DND-41 (cell line): ENCODE measurements at regions not wholly inside any gene's neighbourhood (a gene's known extent, or its start where the extent isn't known, plus 50 kb on each side); places are given as distances from the start of the nearest gene placed in this dataset.

Source experiments
- ATAC-seq: fragments of 200-7000 bp; cut with Tn5 transposase; 3 replicates; pipeline ENCODE4 v1.9.1; 2021; ENCODE audit warnings: low read depth; ENCODE audit not compliant: insufficient read depth
- DNase-seq: peaks from one replicate; pipeline ENCODE4 v3.0.0-alpha.2; 2020
- H2AFZ ChIP-seq: 2 replicates; pipeline ENCODE4 v1.6.0; 2012; ENCODE audit warnings: low read depth, low read length
- H3K27ac ChIP-seq: 2 replicates; pipeline ENCODE4 v1.5.1; 2012; ENCODE audit warnings: low read length, inconsistent platforms
- H3K27me3 ChIP-seq: fragments of 200-600 bp; sonication (generic); 2 replicates; pipeline ENCODE4 v1.6.0; 2012; ENCODE audit warnings: low read length, mild to moderate bottlenecking, inconsistent platforms; ENCODE audit not compliant: insufficient read depth, poor library complexity
- H3K36me3 ChIP-seq: 2 replicates; pipeline ENCODE4 v1.5.1; 2012; ENCODE audit warnings: low read length, inconsistent platforms; ENCODE audit not compliant: insufficient read depth
- H3K4me1 ChIP-seq: 2 replicates; pipeline ENCODE4 v1.5.1; 2012; ENCODE audit warnings: mild to moderate bottlenecking, low read length; ENCODE audit not compliant: insufficient read depth
- H3K4me2 ChIP-seq: 2 replicates; pipeline ENCODE4 v1.6.0; 2012; ENCODE audit warnings: mild to moderate bottlenecking, moderate library complexity, low read length, inconsistent platforms; ENCODE audit not compliant: insufficient read depth
- H3K4me3 ChIP-seq, 2 experiments: fragments of 200-600 bp in 1 of 2; shearing (Covaris generic) in 1 of 2; 2 replicates each; pipeline ENCODE4 v1.5.1; 2012 to 2016; ENCODE audit warnings: inconsistent platforms in 2 of 2, low read length in 2 of 2, mild to moderate bottlenecking in 2 of 2, low read depth in 1 of 2, moderate library complexity in 1 of 2
- H3K79me2 ChIP-seq: 2 replicates; pipeline ENCODE4 v1.6.0; 2012; ENCODE audit warnings: low read length, inconsistent platforms; ENCODE audit not compliant: insufficient read depth
- H3K9ac ChIP-seq: 2 replicates; pipeline ENCODE4 v1.6.0; 2012; ENCODE audit warnings: low read depth, mild to moderate bottlenecking, inconsistent platforms, low read length, moderate library complexity
- H3K9me3 ChIP-seq: 2 replicates; pipeline ENCODE4 v1.5.1; 2012; ENCODE audit warnings: low read length, moderate library complexity, mild to moderate bottlenecking, inconsistent platforms; ENCODE audit not compliant: insufficient read depth, severe bottlenecking
- H4K20me1 ChIP-seq: 2 replicates; pipeline ENCODE4 v1.6.0; 2012; ENCODE audit warnings: low read length; ENCODE audit not compliant: insufficient read depth
- EZH2 ChIP-seq: IDR thresholded peaks from 3 replicates; pipeline ENCODE4 v1.6.1; 2012; ENCODE audit warnings: borderline replicate concordance, low read depth, mild to moderate bottlenecking, moderate library complexity, low read length, inconsistent platforms; ENCODE audit not compliant: severe bottlenecking
- TF ChIP-seq, protein P1 (sequence below): IDR thresholded peaks from 2 replicates; pipeline ENCODE4 v1.5.1; 2012; ENCODE audit warnings: borderline replicate concordance, low read length, moderate library complexity, mild to moderate bottlenecking; ENCODE audit not compliant: poor library complexity, severe bottlenecking; ENCODE audit errors: extremely low read depth

DNA sequence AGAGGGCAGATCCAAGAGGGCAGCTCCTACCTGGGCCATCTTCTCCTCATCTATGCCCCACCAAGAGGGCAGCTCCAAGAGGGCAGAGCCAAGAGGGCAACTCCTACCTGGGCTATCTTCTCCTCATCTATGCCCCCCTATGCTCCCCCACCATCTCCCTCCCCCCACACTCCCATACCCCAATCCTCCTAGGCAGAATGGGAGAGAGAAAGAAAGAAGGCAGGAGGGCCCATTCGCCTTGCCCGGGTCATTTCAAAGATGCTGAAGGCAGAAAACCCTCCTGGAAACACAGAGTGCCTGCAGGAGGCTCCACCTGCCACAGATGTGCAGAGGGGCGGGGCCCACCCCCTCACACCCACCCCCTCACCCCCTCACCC, 78.5 kb downstream of the BUD13 start:
- Histone ChIP-seq H3K27ac (no peak overlapping the region), H3K9me3 (no peaks in the 10 kb centered on the region), H3K4me1 (no peaks in the 10 kb centered on the region), H3K4me3 (no peak overlapping the region), H3K4me2 (no peak overlapping the region), H3K9ac (no peak overlapping the region), H3K79me2 (no peaks in the 10 kb centered on the region), H3K27me3 (peaks cover 19% of the 10 kb centered on the region), H2AFZ (no peak overlapping the region), H4K20me1 (no peaks in the 10 kb centered on the region; the same call in 1 of the 2 replicates), H3K36me3 (no peaks in the 10 kb centered on the region)
- DNase-seq, result no peak
- no peak for TF ChIP-seq EZH2
- TF ChIP-seq, protein P1, sequence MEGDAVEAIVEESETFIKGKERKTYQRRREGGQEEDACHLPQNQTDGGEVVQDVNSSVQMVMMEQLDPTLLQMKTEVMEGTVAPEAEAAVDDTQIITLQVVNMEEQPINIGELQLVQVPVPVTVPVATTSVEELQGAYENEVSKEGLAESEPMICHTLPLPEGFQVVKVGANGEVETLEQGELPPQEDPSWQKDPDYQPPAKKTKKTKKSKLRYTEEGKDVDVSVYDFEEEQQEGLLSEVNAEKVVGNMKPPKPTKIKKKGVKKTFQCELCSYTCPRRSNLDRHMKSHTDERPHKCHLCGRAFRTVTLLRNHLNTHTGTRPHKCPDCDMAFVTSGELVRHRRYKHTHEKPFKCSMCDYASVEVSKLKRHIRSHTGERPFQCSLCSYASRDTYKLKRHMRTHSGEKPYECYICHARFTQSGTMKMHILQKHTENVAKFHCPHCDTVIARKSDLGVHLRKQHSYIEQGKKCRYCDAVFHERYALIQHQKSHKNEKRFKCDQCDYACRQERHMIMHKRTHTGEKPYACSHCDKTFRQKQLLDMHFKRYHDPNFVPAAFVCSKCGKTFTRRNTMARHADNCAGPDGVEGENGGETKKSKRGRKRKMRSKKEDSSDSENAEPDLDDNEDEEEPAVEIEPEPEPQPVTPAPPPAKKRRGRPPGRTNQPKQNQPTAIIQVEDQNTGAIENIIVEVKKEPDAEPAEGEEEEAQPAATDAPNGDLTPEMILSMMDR, result no peak
- no peak for ATAC-seq

DNA sequence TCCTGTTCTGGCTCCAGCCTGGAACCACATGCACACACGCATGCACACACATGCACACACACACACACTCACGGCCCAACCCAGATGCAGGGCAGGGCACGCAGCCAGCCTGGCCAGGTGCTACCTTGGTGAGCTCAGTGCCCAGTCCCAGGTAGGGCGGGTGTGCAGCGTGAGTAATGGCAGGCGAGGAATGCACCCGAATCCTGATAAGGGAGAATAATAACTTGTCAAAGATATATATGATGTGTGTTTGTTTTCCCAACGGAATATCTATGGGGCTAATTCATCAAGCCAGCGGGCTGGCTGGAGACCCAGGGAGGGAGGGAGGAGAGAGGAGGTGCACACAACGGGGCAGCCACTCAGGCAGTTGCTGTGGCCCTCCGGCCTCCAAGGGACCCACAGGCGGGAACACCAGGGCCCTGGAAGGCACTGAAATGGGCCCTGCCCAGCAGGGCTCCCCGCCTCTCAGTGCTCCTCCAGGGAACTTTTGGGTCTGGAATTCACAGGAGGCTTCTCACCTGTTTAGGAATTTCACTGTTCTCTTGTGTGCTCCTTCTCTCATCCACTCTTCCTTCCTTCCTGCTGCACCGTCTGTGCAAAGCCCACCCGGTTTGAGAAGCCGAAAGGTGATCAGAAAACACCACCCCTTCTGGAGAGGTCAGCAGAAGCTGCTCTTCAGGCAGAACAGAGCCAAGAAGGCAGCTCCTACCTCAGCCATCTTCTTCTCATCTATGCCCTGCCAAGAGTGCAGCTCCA, 79.0 kb downstream of the BUD13 start:
- no peak overlapping the region for H3K4me3 ChIP-seq
- H4K20me1 ChIP-seq, result no peaks in the 10 kb centered on the region; the same call in 1 of the 2 replicates
- peaks cover 21% of the 10 kb centered on the region for H3K27me3 ChIP-seq
- H3K4me2 ChIP-seq, result no peak overlapping the region
- TF ChIP-seq, protein P1, result no peak
- no peak for TF ChIP-seq EZH2
- no peaks in the 10 kb centered on the region for H3K9me3 ChIP-seq
- H3K4me1 ChIP-seq, result no peaks in the 10 kb centered on the region
- H3K27ac ChIP-seq, result no peak overlapping the region
- no peaks in the 10 kb centered on the region for H3K79me2 ChIP-seq
- DNase-seq, result no peak
- ATAC-seq, result no peak
- no peak overlapping the region for H2AFZ ChIP-seq
- no peak overlapping the region for H3K9ac ChIP-seq
- no peaks in the 10 kb centered on the region for H3K36me3 ChIP-seq

DNA sequence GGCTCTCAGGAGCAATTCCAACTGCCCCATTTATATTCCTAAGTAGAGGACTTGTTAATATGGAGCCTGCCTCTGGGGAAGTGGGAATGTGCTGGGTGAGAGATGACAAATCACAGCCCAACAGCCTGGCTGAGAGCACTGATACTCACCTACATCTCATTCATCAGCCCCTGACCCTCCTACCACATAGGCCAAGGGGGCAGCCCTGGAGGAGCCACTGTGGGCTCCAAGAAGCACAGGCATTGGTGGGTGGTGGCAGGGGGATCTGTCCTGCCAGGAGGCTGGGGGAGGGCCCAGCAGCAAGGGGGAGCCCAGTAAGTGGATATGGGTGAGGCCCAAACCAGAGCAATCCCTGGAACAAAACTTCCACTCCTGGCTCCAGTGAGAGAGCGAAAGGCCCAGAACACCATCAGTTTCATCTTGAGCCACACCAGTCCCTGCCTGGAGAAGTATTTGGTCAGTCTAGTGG, 79.7 kb downstream of the BUD13 start:
- H3K79me2 ChIP-seq, result no peaks in the 10 kb centered on the region
- H3K36me3 ChIP-seq, result no peaks in the 10 kb centered on the region
- H3K9me3 ChIP-seq, result no peaks in the 10 kb centered on the region
- no peaks in the 10 kb centered on the region; the same call in 1 of the 2 replicates for H4K20me1 ChIP-seq
- no peak overlapping the region for H3K9ac ChIP-seq
- H3K27ac ChIP-seq, result no peak overlapping the region
- H3K4me2 ChIP-seq, result no peak overlapping the region
- no peak overlapping the region for H3K4me3 ChIP-seq
- DNase-seq (no peak), ATAC-seq (no peak)
- peaks cover 20% of the 10 kb centered on the region for H3K27me3 ChIP-seq
- H3K4me1 ChIP-seq, result no peaks in the 10 kb centered on the region
- no peak overlapping the region for H2AFZ ChIP-seq
- no peak for TF ChIP-seq EZH2
- TF ChIP-seq, protein P1, result no peak
